ENCODE measurements at regions not wholly inside any gene's neighbourhood (a gene's known extent, or its start where the extent isn't known, plus 50 kb on each side); places are given as distances from the start of the nearest gene placed in this dataset.

DNA sequence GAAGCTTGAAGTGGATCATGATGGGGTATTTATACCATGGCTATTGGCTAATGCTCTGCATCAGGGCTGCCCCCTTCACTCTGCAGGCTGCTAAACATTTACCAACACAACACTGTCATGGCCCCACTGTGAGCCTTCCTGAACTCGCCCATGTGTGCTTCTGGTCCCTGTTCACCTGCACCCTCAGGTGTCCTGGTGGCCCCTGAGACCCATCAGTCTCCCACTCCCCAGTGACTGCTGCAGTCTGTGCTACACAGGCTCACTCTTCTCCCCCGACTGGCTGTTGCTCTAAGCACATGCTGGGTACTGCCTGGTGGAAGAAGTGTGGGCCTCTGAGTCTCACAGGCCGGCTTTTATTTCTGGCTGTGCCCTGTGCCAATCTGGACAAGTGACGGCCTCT is 183.0 kb upstream of the HS6ST1 start:
- no peak overlapping the region for H3K4me2 ChIP-seq
- no peaks in the 10 kb centered on the region for H4K20me1 ChIP-seq (ENCODE audit: insufficient read depth, poor library complexity, severe bottlenecking)
- WGBS (ENCODE audit: low lambda C conversion rate, missing lambda C conversion rate) = 90% methylated on average over 4 of the region's 4 CpGs
- no peaks in the 10 kb centered on the region for H3K9me2 ChIP-seq (replicated peaks; ENCODE audit: insufficient read depth)
- no peaks in the 10 kb centered on the region for H3K27me3 ChIP-seq
- no peaks in the 10 kb centered on the region for H3K9me3 ChIP-seq (ENCODE audit: low read depth)
- H3K27ac ChIP-seq = no peak overlapping the region
- no peaks in the 10 kb centered on the region for H3K36me3 ChIP-seq (replicated peaks; ENCODE audit: insufficient read depth, low read depth)
- TF ChIP-seq, protein P1, sequence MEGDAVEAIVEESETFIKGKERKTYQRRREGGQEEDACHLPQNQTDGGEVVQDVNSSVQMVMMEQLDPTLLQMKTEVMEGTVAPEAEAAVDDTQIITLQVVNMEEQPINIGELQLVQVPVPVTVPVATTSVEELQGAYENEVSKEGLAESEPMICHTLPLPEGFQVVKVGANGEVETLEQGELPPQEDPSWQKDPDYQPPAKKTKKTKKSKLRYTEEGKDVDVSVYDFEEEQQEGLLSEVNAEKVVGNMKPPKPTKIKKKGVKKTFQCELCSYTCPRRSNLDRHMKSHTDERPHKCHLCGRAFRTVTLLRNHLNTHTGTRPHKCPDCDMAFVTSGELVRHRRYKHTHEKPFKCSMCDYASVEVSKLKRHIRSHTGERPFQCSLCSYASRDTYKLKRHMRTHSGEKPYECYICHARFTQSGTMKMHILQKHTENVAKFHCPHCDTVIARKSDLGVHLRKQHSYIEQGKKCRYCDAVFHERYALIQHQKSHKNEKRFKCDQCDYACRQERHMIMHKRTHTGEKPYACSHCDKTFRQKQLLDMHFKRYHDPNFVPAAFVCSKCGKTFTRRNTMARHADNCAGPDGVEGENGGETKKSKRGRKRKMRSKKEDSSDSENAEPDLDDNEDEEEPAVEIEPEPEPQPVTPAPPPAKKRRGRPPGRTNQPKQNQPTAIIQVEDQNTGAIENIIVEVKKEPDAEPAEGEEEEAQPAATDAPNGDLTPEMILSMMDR (IDR thresholded peaks at IDR 0.05; ENCODE audit: poor library complexity) = no peak
- TF ChIP-seq EZH2phosphoT487 (IDR thresholded peaks at IDR 0.05; ENCODE audit: low read depth, severe bottlenecking, unreplicated experiment) (no peak), EZH2 (IDR thresholded peaks at IDR 0.05; ENCODE audit: borderline replicate concordance) (no peak)
- H2AFZ ChIP-seq = no peak overlapping the region
- no peak for DNase-seq (ENCODE audit: low spot score)
- no peaks in the 10 kb centered on the region for H3K79me2 ChIP-seq
- no peak overlapping the region for H3K4me3 ChIP-seq
- H3K4me1 ChIP-seq (ENCODE audit: insufficient read depth) = no peaks in the 10 kb centered on the region

DNA sequence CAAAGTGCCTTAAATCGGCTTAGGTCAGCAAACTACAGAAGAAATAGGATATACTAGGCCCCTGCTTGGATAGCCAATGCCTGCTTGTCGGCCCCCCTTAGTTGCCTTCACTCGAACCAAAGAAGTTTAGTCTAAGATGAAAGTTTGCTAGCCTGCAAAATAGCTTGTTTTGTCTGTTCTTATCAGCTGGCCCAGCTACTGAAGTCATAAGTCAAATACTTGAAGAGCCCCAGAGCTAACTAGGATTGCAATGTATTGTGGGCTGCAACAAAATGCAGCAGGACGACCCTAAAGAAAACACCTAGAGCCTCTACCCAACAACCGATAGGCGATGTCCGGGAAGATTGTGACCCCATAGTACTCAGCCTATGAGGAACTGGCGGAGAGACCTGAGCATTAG is 183.5 kb upstream of the HS6ST1 start:
- Histone ChIP-seq H2AFZ (no peak overlapping the region), H3K36me3 (replicated peaks; ENCODE audit: insufficient read depth, low read depth) (no peaks in the 10 kb centered on the region), H3K79me2 (no peaks in the 10 kb centered on the region), H3K9me3 (ENCODE audit: low read depth) (no peaks in the 10 kb centered on the region), H3K9me2 (replicated peaks; ENCODE audit: insufficient read depth) (no peaks in the 10 kb centered on the region), H3K27me3 (no peaks in the 10 kb centered on the region), H4K20me1 (ENCODE audit: insufficient read depth, poor library complexity, severe bottlenecking) (no peaks in the 10 kb centered on the region), H3K4me3 (no peak overlapping the region), H3K27ac (no peak overlapping the region), H3K4me2 (no peak overlapping the region), H3K4me1 (ENCODE audit: insufficient read depth) (no peaks in the 10 kb centered on the region)
- WGBS (ENCODE audit: low lambda C conversion rate, missing lambda C conversion rate) = 79% methylated on average over 8 of the region's 8 CpGs
- TF ChIP-seq EZH2phosphoT487 (IDR thresholded peaks at IDR 0.05; ENCODE audit: low read depth, severe bottlenecking, unreplicated experiment) (no peak), EZH2 (IDR thresholded peaks at IDR 0.05; ENCODE audit: borderline replicate concordance) (no peak)
- TF ChIP-seq, protein P1 (IDR thresholded peaks at IDR 0.05; ENCODE audit: poor library complexity) = no peak
- DNase-seq (ENCODE audit: low spot score) = no peak

DNA sequence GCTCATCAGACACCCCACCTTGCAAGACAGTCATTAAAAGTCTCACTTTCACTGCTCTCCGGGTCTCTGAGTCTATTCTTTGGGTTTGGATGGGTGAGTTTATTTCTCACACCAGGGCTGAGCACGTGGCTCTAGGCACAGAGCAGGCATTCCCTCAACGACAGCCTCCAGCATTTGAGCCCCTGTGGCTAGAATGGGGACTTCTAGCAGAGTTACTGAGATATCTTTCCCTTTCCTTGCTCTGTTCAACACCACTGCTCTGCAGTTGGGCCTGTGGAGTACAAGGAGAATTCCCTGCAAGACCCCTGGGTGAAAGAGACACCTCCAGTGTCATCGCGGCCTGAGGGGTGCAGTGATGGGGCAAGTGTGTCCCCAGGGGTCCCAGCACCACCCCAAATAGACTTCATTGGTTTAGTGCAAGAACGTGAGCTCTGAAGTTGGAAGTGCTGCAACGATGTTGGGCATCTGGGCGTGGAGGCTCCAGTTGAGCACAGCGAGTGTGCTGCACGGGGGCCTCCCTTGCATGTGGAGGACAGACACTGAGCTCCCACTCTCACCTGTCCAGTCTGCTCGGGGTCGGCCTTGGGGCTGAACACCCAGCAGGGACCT is 184.1 kb upstream of the HS6ST1 start:
- H3K4me2 ChIP-seq = no peak overlapping the region
- H3K9me2 ChIP-seq (replicated peaks; ENCODE audit: insufficient read depth) = no peaks in the 10 kb centered on the region
- H3K9me3 ChIP-seq (ENCODE audit: low read depth) = no peaks in the 10 kb centered on the region
- H2AFZ ChIP-seq = no peak overlapping the region
- WGBS (ENCODE audit: low lambda C conversion rate, missing lambda C conversion rate) = 97% methylated on average over 12 of the region's 12 CpGs
- no peaks in the 10 kb centered on the region for H3K27me3 ChIP-seq
- DNase-seq (ENCODE audit: low spot score) = no peak
- H3K27ac ChIP-seq = no peak overlapping the region
- H4K20me1 ChIP-seq (ENCODE audit: insufficient read depth, poor library complexity, severe bottlenecking) = no peaks in the 10 kb centered on the region
- no peaks in the 10 kb centered on the region for H3K4me1 ChIP-seq (ENCODE audit: insufficient read depth)
- H3K36me3 ChIP-seq (replicated peaks; ENCODE audit: insufficient read depth, low read depth) = no peaks in the 10 kb centered on the region
- no peaks in the 10 kb centered on the region for H3K79me2 ChIP-seq
- no peak overlapping the region for H3K4me3 ChIP-seq
- TF ChIP-seq, protein P1 (IDR thresholded peaks at IDR 0.05; ENCODE audit: poor library complexity) = no peak
- TF ChIP-seq EZH2 (IDR thresholded peaks at IDR 0.05; ENCODE audit: borderline replicate concordance) = no peak
- TF ChIP-seq EZH2phosphoT487 (IDR thresholded peaks at IDR 0.05; ENCODE audit: low read depth, severe bottlenecking, unreplicated experiment) = no peak
